ENCODE measurements at regions not wholly inside any gene's neighbourhood (a gene's known extent, or its start where the extent isn't known, plus 50 kb on each side); places are given as distances from the start of the nearest gene placed in this dataset.

DNA sequence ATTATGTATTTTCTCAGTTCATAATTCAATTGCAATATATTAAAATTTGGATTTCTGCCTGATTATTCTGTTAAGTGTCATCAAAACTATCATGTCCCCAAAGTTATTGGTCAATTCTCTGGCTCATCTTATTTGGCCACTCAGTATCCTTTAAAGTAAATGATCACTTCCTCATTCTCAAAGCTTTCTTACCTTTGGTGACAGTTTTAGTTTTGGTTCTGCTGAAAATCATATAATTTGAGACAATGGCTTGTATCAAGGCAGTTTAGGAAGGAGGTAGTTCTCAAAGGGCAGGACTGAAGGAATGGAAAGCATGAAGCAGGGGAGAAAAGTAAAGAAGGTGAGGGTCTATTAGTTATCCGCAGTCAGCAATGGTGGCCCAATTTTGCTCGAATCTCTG lies 1832.1 kb downstream of the ARAP2 start:
- no peak overlapping the region for H4K8ac ChIP-seq (ENCODE audit: extremely low read depth, insufficient read depth, low read length)
- no peak overlapping the region for H3K18ac ChIP-seq (ENCODE audit: extremely low read depth, low read length)
- peaks cover 0 to 7% of the 10 kb centered on the region in 2 experiments; a peak in 2 of 4 replicates for H3K9me3 ChIP-seq (ENCODE audit: insufficient read depth in 2 of 2, low read depth in 1 of 2, low read length in 1 of 2)
- H3K27ac ChIP-seq (ENCODE audit: low read depth, low read length), result no peak overlapping the region
- H3K14ac ChIP-seq (ENCODE audit: insufficient read length), result no peak overlapping the region
- H2BK5ac ChIP-seq (ENCODE audit: low read depth, low read length), result no peak overlapping the region
- H2AK5ac ChIP-seq (ENCODE audit: low read depth, low read length), result no peak overlapping the region
- H3K56ac ChIP-seq (replicated peaks; ENCODE audit: insufficient read length, low read depth, low read length), result no peak overlapping the region
- H3K23ac ChIP-seq (ENCODE audit: insufficient read length), result no peak overlapping the region
- no peak overlapping the region for H2AFZ ChIP-seq (ENCODE audit: low read length)
- H3K4me3 ChIP-seq (ENCODE audit: extremely low read depth in 1 of 4, insufficient read depth in 2 of 4, low read depth in 3 of 4, low read length in 4 of 4), result no peak overlapping the region
- H3K27me3 ChIP-seq (replicated peaks in 1 of 4; ENCODE audit: control insufficient read depth in 3 of 4, extremely low read depth in 1 of 4, insufficient read depth in 3 of 4, low read length in 3 of 4), result no peaks in the 10 kb centered on the region
- H3K4ac ChIP-seq (replicated peaks; ENCODE audit: insufficient read length, low read depth, low read length), result no peak overlapping the region
- DNase-seq (ENCODE audit: low read depth in 1 of 2, low spot score in 2 of 2), result no peak
- no peaks in the 10 kb centered on the region for H3K23me2 ChIP-seq (ENCODE audit: low read depth, low read length)
- H3K9ac ChIP-seq (replicated peaks in 1 of 4; ENCODE audit: extremely low read depth in 1 of 4, low read depth in 3 of 4, low read length in 3 of 4), result no peak overlapping the region
- FAIRE-seq, result no peak
- H2BK12ac ChIP-seq (ENCODE audit: low read depth, low read length), result no peak overlapping the region
- no peaks in the 10 kb centered on the region for H4K20me1 ChIP-seq (replicated peaks in 1 of 2; ENCODE audit: control insufficient read depth in 1 of 2, insufficient read depth in 2 of 2, low read length in 2 of 2)
- ChIA-PET CTCF (ENCODE audit: partially characterized antibody) (no interaction called here), POLR2A (ENCODE audit: partially characterized antibody) (no interaction called here)
- no peak overlapping the region for H2BK15ac ChIP-seq (ENCODE audit: low read length)
- H4K91ac ChIP-seq (replicated peaks; ENCODE audit: insufficient read length, low read length), result no peak overlapping the region
- no peak overlapping the region for H2BK20ac ChIP-seq (ENCODE audit: low read length)
- H4K5ac ChIP-seq (ENCODE audit: insufficient read length, low read depth, low read length), result no peak overlapping the region
- H3K4me2 ChIP-seq (ENCODE audit: insufficient read depth in 1 of 2, low read depth in 2 of 2, low read length in 2 of 2), result no peak overlapping the region
- no peaks in the 10 kb centered on the region for H3K36me3 ChIP-seq (ENCODE audit: control insufficient read depth in 2 of 4, insufficient read depth in 4 of 4, low read length in 3 of 4)
- no peak overlapping the region for H2BK120ac ChIP-seq (replicated peaks; ENCODE audit: low read depth, low read length)
- no peaks in the 10 kb centered on the region for H3K4me1 ChIP-seq (replicated peaks in 1 of 4; ENCODE audit: control insufficient read depth in 3 of 4, insufficient read depth in 4 of 4, low read length in 3 of 4)
- H3K79me1 ChIP-seq (ENCODE audit: low read depth, low read length), result no peaks in the 10 kb centered on the region
- 80% methylated on average over 2 of the region's 2 CpGs; no CpG with 5 or more reads in 1 of the 2 experiments for WGBS, 2 experiments (ENCODE audit: extremely low coverage in 1 of 2, insufficient coverage in 1 of 2, insufficient read length in 1 of 2, insufficient replicate concordance in 2 of 2, low coverage in 1 of 2, low lambda C conversion rate in 2 of 2, missing lambda C conversion rate in 1 of 2)
- no peaks in the 10 kb centered on the region for H3K79me2 ChIP-seq (ENCODE audit: control insufficient read depth in 1 of 2, insufficient read depth in 2 of 2, low read length in 2 of 2)
- TF ChIP-seq GABPA (IDR thresholded peaks at IDR 0.05; ENCODE audit: borderline replicate concordance, insufficient read depth, low read length), result no peak
- TF ChIP-seq ATF2 (IDR thresholded peaks at IDR 0.05; ENCODE audit: low read length), result no peak
- TF ChIP-seq CHD2 (IDR thresholded peaks at IDR 0.05; ENCODE audit: low read length), result no peak
- no peak for TF ChIP-seq HDAC6 (IDR thresholded peaks at IDR 0.05; ENCODE audit: low read depth, low read length)
- TF ChIP-seq RXRA (IDR thresholded peaks at IDR 0.05; ENCODE audit: insufficient read depth, low read depth, low read length), result no peak
- no peak for TF ChIP-seq CHD1 (IDR thresholded peaks at IDR 0.05; ENCODE audit: low read depth, low read length)
- no peak for TF ChIP-seq TAF7 (optimal IDR thresholded peaks at IDR 0.05; ENCODE audit: borderline replicate concordance, low read depth, low read length)
- TF ChIP-seq JUN (IDR thresholded peaks at IDR 0.05; ENCODE audit: low read depth, low read length), result no peak
- no peak for TF ChIP-seq POU5F1 (IDR thresholded peaks at IDR 0.05; ENCODE audit: low read depth, low read length)
- no peak for TF ChIP-seq POLR2A (IDR thresholded peaks at IDR 0.05; ENCODE audit: control extremely low read depth in 1 of 2, low read depth in 2 of 2, low read length in 2 of 2)
- no peak for TF ChIP-seq ASH2L (IDR thresholded peaks at IDR 0.05; ENCODE audit: low read length)
- TF ChIP-seq ZNF274 (IDR thresholded peaks at IDR 0.05; ENCODE audit: borderline replicate concordance, extremely low read depth, low read length), result no peak
- TF ChIP-seq PHF8 (conservative IDR thresholded peaks at IDR 0.05; ENCODE audit: low read depth, low read length), result no peak
- no peak for TF ChIP-seq SIX5 (IDR thresholded peaks at IDR 0.05; ENCODE audit: low read depth, low read length)
- TF ChIP-seq YY1 (IDR thresholded peaks at IDR 0.05; ENCODE audit: low read depth, low read length), result no peak
